OCI-LY7 (cell line): ENCODE measurements at regions not wholly inside any gene's neighbourhood (a gene's known extent, or its start where the extent isn't known, plus 50 kb on each side); places are given as distances from the start of the nearest gene placed in this dataset.

Experiments
- BruUV-seq: library from RNA; stranded (reverse); fragments of 400-500 nt; replicated peaks from 2 replicates; lab custom pipeline; 2021; lab: Mats Ljungman, UMichigan
- CTCF ChIA-PET: fragments of 300-600 bp; sonication (Branson Sonifier 250); formaldehyde crosslinking; loops from one replicate; lab custom pipeline; 2022; ENCODE audit warnings: antibody characterized with exemption; ENCODE audit not compliant: unreplicated experiment; lab: Charles Lee
- POLR2A ChIA-PET: fragments of 300-600 bp; sonication (Branson Sonifier 250); formaldehyde crosslinking; loops from one replicate; lab custom pipeline; 2022; ENCODE audit warnings: antibody characterized with exemption; lab: Charles Lee
- DNase-seq: peaks from one replicate; pipeline ENCODE4 v3.0.0-alpha.2; 2015; ENCODE audit warnings: low spot score
- H2AFZ ChIP-seq: fragments of 200-600 bp; sonication (generic), shearing (Covaris generic); 2 replicates; pipeline ENCODE4 v1.6.1; 2014; ENCODE audit warnings: mild to moderate bottlenecking, antibody characterized with exemption, low read length, moderate library complexity
- H3K27ac ChIP-seq: fragments of 200-600 bp; sonication (generic); 2 replicates; pipeline ENCODE4 v1.5.1; 2014; ENCODE audit warnings: mixed run types, low read depth, mild to moderate bottlenecking, moderate library complexity, low read length, inconsistent platforms; ENCODE audit not compliant: poor library complexity, severe bottlenecking
- H3K36me3 ChIP-seq: fragments of 200-600 bp; sonication (generic); 2 replicates; pipeline ENCODE4 v1.6.1; 2014; ENCODE audit warnings: mild to moderate bottlenecking, antibody characterized with exemption, low read length, moderate library complexity, mixed read lengths; ENCODE audit not compliant: insufficient read depth
- H3K4me1 ChIP-seq: fragments of 200-600 bp; sonication (generic); 2 replicates; pipeline ENCODE4 v1.5.1; 2014; ENCODE audit warnings: mild to moderate bottlenecking, low read length; ENCODE audit not compliant: insufficient read depth, poor library complexity, severe bottlenecking
- H3K4me2 ChIP-seq: fragments of 200-600 bp; sonication (generic); 2 replicates; pipeline ENCODE4 v1.6.1; 2014; ENCODE audit warnings: mild to moderate bottlenecking, low read length
- H3K4me3 ChIP-seq: fragments of 200-600 bp; sonication (generic); 2 replicates; pipeline ENCODE4 v1.5.1; 2014; ENCODE audit warnings: mild to moderate bottlenecking, low read depth, low read length; ENCODE audit not compliant: poor library complexity, severe bottlenecking
- H3K79me2 ChIP-seq: fragments of 200-600 bp; sonication (generic); 2 replicates; pipeline ENCODE4 v1.6.1; 2016; ENCODE audit warnings: low read depth, mild to moderate bottlenecking, low read length, moderate library complexity, mixed read lengths; ENCODE audit not compliant: insufficient read depth
- H3K9me2 ChIP-seq: fragments of 200-600 bp; sonication (generic); 2 replicates; pipeline ENCODE4 v1.6.1; 2016; ENCODE audit warnings: mild to moderate bottlenecking, low read length, mixed read lengths; ENCODE audit not compliant: insufficient read depth
- H3K9me3 ChIP-seq: fragments of 200-600 bp; sonication (generic); 2 replicates; pipeline ENCODE4 v1.6.1; 2014; ENCODE audit warnings: mild to moderate bottlenecking, mixed run types, low read length, mixed read lengths
- H4K20me1 ChIP-seq: fragments of 200-600 bp; sonication (generic); 2 replicates; pipeline ENCODE4 v1.6.1; 2014; ENCODE audit warnings: mild to moderate bottlenecking, antibody characterized with exemption, low read length, moderate library complexity, mixed read lengths; ENCODE audit not compliant: insufficient read depth
- EZH2phosphoT487 ChIP-seq: fragments of 200-600 bp; sonication (generic); IDR thresholded peaks from 2 replicates; pipeline ENCODE4 v1.6.1; 2018; ENCODE audit warnings: low read depth, borderline replicate concordance, mild to moderate bottlenecking, mixed run types, antibody characterized with exemption, low read length, moderate library complexity, mixed read lengths
- intact Hi-C: fragments of 100-400 bp; cut with micrococcal nuclease; formaldehyde crosslinking; loops from one replicate; pipeline ENCODE4 v1.10.0; 2022; ENCODE audit not compliant: unreplicated experiment
- TF ChIP-seq, protein P1 (sequence below): fragments of 200-600 bp; sonication (generic); conservative IDR thresholded peaks from 2 replicates; pipeline ENCODE4 v1.5.1; 2014; ENCODE audit warnings: mild to moderate bottlenecking, antibody characterized with exemption, low read length, moderate library complexity, mixed read lengths

DNA sequence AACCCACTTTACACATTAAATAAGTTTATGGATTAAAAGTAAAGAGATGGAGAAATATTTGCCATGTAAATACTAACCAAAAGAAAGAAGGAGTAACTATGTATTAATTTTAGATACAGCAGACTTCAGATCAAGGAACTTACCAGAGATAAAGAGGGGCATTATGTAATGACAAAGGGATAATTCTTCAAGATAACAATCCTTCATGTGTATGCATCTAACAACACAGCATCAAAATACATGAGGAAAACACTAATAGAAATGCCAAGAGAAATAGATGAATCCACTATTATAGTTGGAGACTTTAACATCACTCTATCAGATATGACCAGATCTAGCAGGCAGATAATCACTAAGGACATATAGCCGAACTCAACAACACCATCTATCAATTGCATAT lies 149.8 kb upstream of the ANKRD55 start:
- Histone ChIP-seq H3K4me3 (no peak overlapping the region), H3K9me3 (no peaks in the 10 kb centered on the region), H3K4me2 (no peak overlapping the region), H3K9me2 (no peaks in the 10 kb centered on the region), H4K20me1 (no peaks in the 10 kb centered on the region), H3K27ac (no peak overlapping the region), H3K4me1 (no peaks in the 10 kb centered on the region), H3K79me2 (no peaks in the 10 kb centered on the region), H3K36me3 (no peaks in the 10 kb centered on the region), H2AFZ (no peak overlapping the region)
- no peak for DNase-seq
- CTCF ChIA-PET, result no interaction called here
- intact Hi-C loops, result no loop called here
- POLR2A ChIA-PET, result no interaction called here
- no peak for TF ChIP-seq EZH2phosphoT487
- TF ChIP-seq, protein P1, sequence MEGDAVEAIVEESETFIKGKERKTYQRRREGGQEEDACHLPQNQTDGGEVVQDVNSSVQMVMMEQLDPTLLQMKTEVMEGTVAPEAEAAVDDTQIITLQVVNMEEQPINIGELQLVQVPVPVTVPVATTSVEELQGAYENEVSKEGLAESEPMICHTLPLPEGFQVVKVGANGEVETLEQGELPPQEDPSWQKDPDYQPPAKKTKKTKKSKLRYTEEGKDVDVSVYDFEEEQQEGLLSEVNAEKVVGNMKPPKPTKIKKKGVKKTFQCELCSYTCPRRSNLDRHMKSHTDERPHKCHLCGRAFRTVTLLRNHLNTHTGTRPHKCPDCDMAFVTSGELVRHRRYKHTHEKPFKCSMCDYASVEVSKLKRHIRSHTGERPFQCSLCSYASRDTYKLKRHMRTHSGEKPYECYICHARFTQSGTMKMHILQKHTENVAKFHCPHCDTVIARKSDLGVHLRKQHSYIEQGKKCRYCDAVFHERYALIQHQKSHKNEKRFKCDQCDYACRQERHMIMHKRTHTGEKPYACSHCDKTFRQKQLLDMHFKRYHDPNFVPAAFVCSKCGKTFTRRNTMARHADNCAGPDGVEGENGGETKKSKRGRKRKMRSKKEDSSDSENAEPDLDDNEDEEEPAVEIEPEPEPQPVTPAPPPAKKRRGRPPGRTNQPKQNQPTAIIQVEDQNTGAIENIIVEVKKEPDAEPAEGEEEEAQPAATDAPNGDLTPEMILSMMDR, result no peak
- BruUV-seq, result no TSS peak

DNA sequence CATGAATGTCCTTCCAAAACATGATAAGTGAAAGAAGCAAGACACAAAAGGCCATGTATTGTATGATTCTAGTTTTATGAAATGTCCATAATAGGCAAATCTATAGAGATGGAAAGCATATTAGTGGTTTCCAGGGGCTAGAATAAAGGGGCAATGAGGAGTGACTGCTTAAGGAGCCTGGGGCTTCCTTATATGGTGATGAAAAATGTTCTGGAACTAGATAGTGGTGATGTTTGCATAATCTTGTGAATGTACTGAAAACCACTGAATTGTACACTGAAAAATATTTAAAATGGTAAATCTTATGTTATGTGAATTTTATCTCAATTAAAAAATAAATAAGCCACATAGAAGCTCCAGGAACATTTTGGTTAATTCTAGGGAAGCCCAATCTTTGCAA lies 144.4 kb upstream of the ANKRD55 start:
- Histone ChIP-seq H3K4me1 (no peaks in the 10 kb centered on the region), H3K9me3 (0 out of 2 replicates have a peak, but pooled peaks cover 9% of the 10 kb centered on the region), H3K4me2 (no peak overlapping the region), H4K20me1 (no peaks in the 10 kb centered on the region), H3K9me2 (no peaks in the 10 kb centered on the region), H3K79me2 (no peaks in the 10 kb centered on the region), H2AFZ (no peak overlapping the region), H3K4me3 (no peak overlapping the region), H3K36me3 (no peaks in the 10 kb centered on the region), H3K27ac (no peak overlapping the region)
- no peak for DNase-seq
- TF ChIP-seq EZH2phosphoT487, result no peak
- TF ChIP-seq, protein P1, result no peak
- ChIA-PET POLR2A (no interaction called here), CTCF (no interaction called here)
- BruUV-seq, result no TSS peak
- intact Hi-C loops, result no loop called here

DNA sequence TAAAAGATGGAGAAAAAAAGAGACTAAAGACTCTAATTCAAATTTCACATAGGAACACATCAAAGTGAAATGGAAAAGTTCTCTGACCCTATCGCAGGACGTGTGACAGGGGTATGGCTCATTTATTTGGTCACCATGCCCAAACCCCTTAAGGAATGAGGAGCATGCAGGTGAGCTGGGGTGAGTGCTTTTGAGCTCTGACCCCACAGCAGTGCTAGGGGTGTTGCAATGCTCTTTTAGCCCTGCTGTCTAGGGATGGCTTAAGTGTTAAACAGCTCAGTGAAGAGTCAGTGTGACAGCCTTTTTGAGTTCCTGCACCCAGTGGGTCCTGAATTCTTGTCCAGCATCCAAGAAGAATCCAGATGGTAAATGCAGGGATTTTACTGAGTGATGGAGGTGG lies 143.0 kb upstream of the ANKRD55 start:
- no TSS peak for BruUV-seq
- H3K4me3 ChIP-seq, result no peak overlapping the region
- H2AFZ ChIP-seq, result no peak overlapping the region
- POLR2A ChIA-PET, result interaction anchor here (0.6 kb wide), 1 partner anchor 84 kb away, joined by 4 read pairs; no protein-coding TSS in a partner anchor
- H3K27ac ChIP-seq, result no peak overlapping the region
- intact Hi-C loops, result no loop called here
- H3K4me1 ChIP-seq, result no peaks in the 10 kb centered on the region
- H3K36me3 ChIP-seq, result no peaks in the 10 kb centered on the region
- TF ChIP-seq EZH2phosphoT487, result no peak
- TF ChIP-seq, protein P1, result no peak
- H3K4me2 ChIP-seq, result no peak overlapping the region
- H3K9me3 ChIP-seq, result 0 out of 2 replicates have a peak, but pooled peaks cover 9% of the 10 kb centered on the region
- no peaks in the 10 kb centered on the region for H4K20me1 ChIP-seq
- no peaks in the 10 kb centered on the region for H3K9me2 ChIP-seq
- DNase-seq, result no peak
- CTCF ChIA-PET, result no interaction called here
- H3K79me2 ChIP-seq, result no peaks in the 10 kb centered on the region
